ENCODE measurements at regions not wholly inside any gene's neighbourhood (a gene's known extent, or its start where the extent isn't known, plus 50 kb on each side); places are given as distances from the start of the nearest gene placed in this dataset.

GRCh38 chr19:34305221-34306083, 51.1 kb downstream of the GARRE1 start:
- H3K4me3 ChIP-seq, result no peak overlapping the region
- H3K27ac ChIP-seq, result peak overlapping the region in 10 of 21 experiments; percentile 16 to 64 (median 46)

- Histone ChIP-seq H3K27ac (peak overlapping the region in 11 of 21 experiments; percentile 16 to 69 (median 40)), H3K4me3 (no peak overlapping the region)
Measured at GRCh38 chr19:34306213-34306661, 51.9 kb downstream of the GARRE1 start.

GRCh38 chr19:34306824-34307223, 52.5 kb downstream of the GARRE1 start:
- Histone ChIP-seq H3K4me3 (no peak overlapping the region), H3K27ac (peak overlapping the region in 12 of 21 experiments; percentile 17 to 72 (median 44))

- peak overlapping the region in 17 of 21 experiments; percentile 2 to 83 (median 59) for H3K27ac ChIP-seq
- H3K4me3 ChIP-seq, result no peak overlapping the region
Measured at GRCh38 chr19:34308381-34309367, 54.3 kb downstream of the GARRE1 start.

- Histone ChIP-seq H3K27ac (peak overlapping the region in 17 of 21 experiments; percentile 6 to 83 (median 64)), H3K4me3 (no peak overlapping the region)
Measured at GRCh38 chr19:34309368-34310138, 55.2 kb downstream of the GARRE1 start.

GRCh38 chr19:34310494-34310981, 54.5 kb upstream of the GPI start:
- H3K4me3 ChIP-seq, result no peak overlapping the region
- H3K27ac ChIP-seq, result peak overlapping the region in 18 of 21 experiments; percentile 12 to 83 (median 66)

GRCh38 chr19:34313188-34313587, 51.8 kb upstream of the GPI start:
- Histone ChIP-seq H3K4me3 (no peak overlapping the region), H3K27ac (peak overlapping the region in 9 of 21 experiments; percentile 19 to 83 (median 35))

GRCh38 chr19:34314437-34315313, 50.3 kb upstream of the GPI start:
- no peak overlapping the region for H3K27ac ChIP-seq
- H3K4me3 ChIP-seq, result no peak overlapping the region
